ENCODE measurements at regions not wholly inside any gene's neighbourhood (a gene's known extent, or its start where the extent isn't known, plus 50 kb on each side); places are given as distances from the start of the nearest gene placed in this dataset.

- peak; percentile 57 for DNase-seq (ENCODE audit: low read depth)
Observed at GRCh38 chr10:44177610-44178009, 207.3 kb downstream of the CXCL12 start.

- no peak for DNase-seq (ENCODE audit: low read depth)
Observed at GRCh38 chr10:44176311-44176710, 208.6 kb downstream of the CXCL12 start.

- DNase-seq (ENCODE audit: low read depth): peak; percentile 87
Observed at GRCh38 chr10:44173608-44173894, 211.3 kb downstream of the CXCL12 start.

GRCh38 chr10:44172883-44173607, 211.9 kb downstream of the CXCL12 start:
- peak; percentile 92 for DNase-seq (ENCODE audit: low read depth)

- DNase-seq (ENCODE audit: low read depth): no peak
Observed at GRCh38 chr10:44171765-44172164, 213.1 kb downstream of the CXCL12 start.

DNA sequence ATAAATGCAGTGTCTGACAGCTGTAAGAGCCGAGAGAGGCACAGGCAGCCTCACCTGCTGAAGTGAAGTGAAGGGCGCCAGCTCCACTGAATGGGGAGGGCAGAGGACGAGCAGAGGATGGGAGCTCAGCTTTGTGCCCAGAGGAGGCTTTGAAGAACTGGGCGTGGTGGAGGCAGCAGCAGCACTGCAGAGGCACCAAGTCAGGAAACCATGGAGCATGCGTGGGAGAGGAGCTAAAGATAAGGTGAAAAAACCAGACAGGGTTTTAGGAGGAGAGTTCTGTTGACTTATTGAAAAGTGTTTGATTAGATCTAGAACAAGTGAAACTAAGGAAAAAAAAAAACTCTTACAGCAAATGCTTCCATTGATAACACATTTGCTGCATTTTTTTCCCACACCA, 216.4 kb downstream of the CXCL12 start:
- DNase-seq (ENCODE audit: low read depth): no peak

DNA sequence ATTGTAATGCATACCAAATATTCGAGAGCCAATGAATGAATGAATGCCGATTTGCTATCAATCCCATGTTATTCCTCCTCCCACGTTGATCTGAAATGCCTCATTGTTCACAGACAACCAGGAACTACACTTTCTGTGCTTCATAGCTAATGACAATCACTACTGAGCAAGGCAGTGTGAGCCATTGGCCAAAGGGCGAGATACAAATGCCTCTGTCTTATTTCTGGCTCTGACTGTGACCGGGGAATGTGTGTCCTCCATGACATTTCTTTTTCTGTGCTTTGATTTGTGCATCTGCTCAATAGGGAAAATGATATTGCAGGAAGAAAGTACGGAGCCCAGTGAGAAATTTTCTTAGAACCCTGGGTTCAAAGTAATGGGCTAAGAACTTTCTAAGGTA, 217.1 kb downstream of the CXCL12 start:
- no peak for DNase-seq (ENCODE audit: low read depth)

GRCh38 chr10:44166441-44166840, 218.5 kb downstream of the CXCL12 start:
- DNase-seq (ENCODE audit: low read depth): no peak

GRCh38 chr10:44164251-44164956, 220.5 kb downstream of the CXCL12 start:
- DNase-seq (ENCODE audit: low read depth): no peak

GRCh38 chr10:44161184-44161583, 223.7 kb downstream of the CXCL12 start:
- DNase-seq (ENCODE audit: low read depth): no peak

DNA sequence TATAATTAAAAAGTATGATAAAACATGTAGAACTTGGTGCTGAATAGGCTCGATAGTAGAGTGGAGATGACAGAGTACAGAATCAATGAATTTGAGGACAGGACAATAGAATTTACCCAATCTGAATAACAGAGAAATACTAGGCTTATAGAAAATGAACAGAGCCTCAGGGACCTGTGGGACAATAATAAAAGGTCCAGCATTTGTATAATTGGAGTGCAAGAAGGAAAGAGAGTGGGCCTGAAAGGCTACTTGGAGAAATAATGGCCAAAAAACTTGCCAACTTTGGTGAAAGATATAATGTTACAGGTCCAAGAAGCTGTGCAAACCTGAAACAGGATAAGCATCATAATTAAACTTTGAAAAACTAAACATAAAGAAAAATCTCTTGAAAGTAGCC, 227.3 kb downstream of the CXCL12 start:
- no peak for DNase-seq (ENCODE audit: low read depth)

- peak; percentile 62 for DNase-seq (ENCODE audit: low read depth)
Observed at GRCh38 chr10:44154956-44155355, 229.9 kb downstream of the CXCL12 start.

- peak; percentile 45 for DNase-seq (ENCODE audit: low read depth)
Observed at GRCh38 chr10:44153918-44154670, 230.8 kb downstream of the CXCL12 start.

DNA sequence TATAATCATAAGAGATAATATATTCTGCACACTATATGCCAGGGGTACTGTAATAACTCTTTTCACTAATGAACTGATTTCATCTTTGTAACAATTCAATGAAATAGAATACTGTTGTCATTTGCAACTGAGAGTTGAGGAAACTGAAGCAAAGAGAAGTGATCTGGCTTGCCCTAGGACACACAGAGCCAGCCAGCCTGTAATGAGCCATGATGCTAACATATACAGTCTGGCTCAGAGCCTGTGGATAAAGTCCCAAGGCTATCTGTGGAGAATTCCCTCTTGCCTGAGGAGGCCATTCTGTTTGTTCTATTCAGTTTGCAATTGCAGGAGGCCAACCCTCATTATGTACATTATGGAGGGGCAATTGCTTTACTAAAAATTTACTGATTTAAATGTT, 241.3 kb downstream of the CXCL12 start:
- peak; percentile 76 for DNase-seq (ENCODE audit: low read depth)

- DNase-seq (ENCODE audit: low read depth): no peak
Observed at GRCh38 chr10:44132361-44133289, 252.3 kb downstream of the CXCL12 start.

- DNase-seq (ENCODE audit: low read depth): no peak
Observed at GRCh38 chr10:44126291-44126717, 258.6 kb downstream of the CXCL12 start.

GRCh38 chr10:44125879-44126278, 259.0 kb downstream of the CXCL12 start:
- DNase-seq (ENCODE audit: low read depth): peak; percentile 79

DNA sequence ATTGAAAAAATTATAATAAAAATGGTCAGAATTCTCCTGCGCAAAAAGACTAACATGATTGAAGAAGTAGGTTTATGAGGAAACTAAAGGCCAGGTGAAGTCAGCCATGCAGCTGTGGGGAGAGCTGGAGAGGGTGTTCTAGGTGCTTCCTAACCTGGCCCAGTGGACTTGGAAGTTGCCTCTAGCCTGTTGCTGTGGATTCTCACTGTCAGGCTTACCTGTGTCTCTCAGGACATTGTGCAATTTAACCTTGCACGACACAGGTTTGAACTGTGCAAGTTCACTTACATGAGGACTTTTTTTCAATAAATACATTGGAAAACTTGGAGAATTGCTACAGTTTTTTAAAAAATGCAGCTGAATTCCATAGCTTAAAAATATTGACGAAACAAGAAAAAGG, 266.4 kb downstream of the CXCL12 start:
- DNase-seq (ENCODE audit: low read depth): no peak

- DNase-seq (ENCODE audit: low read depth): no peak
Observed at GRCh38 chr10:44116474-44116873, 268.4 kb downstream of the CXCL12 start.

GRCh38 chr10:44115516-44115915, 269.4 kb downstream of the CXCL12 start:
- DNase-seq (ENCODE audit: low read depth): no peak

DNA sequence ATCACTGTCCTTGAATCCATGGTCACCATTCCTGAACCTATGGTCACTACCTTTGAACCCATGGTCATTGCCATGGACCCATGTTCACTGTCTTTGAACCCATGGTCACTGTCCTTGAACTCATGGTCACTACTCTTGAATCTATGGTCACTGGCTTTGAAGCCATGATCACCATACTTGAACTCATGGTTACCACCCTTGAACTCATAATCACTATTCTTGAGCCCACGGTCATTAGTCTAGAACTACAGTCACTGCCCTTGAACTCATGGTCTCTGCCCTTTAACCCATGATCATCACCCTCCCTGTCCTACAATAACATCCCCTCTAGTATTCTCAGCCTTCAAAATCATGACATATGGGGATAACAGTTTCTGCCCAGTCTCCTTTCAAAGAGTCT, 270.5 kb downstream of the CXCL12 start:
- DNase-seq (ENCODE audit: low read depth): no peak

DNA sequence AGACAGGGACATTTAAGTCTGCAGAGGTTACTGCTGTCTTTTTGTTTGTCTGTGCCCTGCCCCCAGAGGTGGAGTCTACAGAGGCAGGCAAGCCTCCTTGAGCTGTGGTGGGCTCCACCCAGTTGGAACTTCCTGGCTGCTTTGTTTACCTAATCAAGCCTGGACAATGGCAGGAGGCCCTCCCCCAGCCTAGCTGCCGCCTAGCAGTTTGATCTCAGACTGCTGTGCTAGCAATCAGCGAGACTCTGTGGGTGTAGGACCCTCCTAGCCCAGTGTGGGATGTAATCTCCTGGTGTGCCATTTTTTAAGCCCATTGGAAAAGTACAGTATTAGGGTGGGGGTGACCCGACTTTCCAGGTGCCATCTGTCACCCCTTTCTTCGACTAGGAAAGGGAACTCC, 272.6 kb downstream of the CXCL12 start:
- peak; percentile 29 for DNase-seq (ENCODE audit: low read depth)

Data from M059J (cell line).